ENCODE measurements at regions not wholly inside any gene's neighbourhood (a gene's known extent, or its start where the extent isn't known, plus 50 kb on each side); places are given as distances from the start of the nearest gene placed in this dataset.

- Histone ChIP-seq H3K4me1 (no peaks in the 10 kb centered on the region), H3K27me3 (no peaks in the 10 kb centered on the region), H3K4me3 (no peak overlapping the region), H3K27ac (no peak overlapping the region), H3K9me3 (no peaks in the 10 kb centered on the region), H3K36me3 (no peaks in the 10 kb centered on the region)
- ATAC-seq = no peak
- TF ChIP-seq CTCF (IDR thresholded peaks at IDR 0.05) (no peak), POLR2A (IDR thresholded peaks at IDR 0.05) (no peak), POLR2AphosphoS5 (IDR thresholded peaks at IDR 0.05) (no peak), EP300 (IDR thresholded peaks at IDR 0.05) (no peak)
- 80% methylated on average over 1 of the region's 23 CpGs; no CpG with 5 or more reads in 1 of the 2 donors for WGBS, 2 donors (ENCODE audit: low coverage in 1 of 2)
Measured at GRCh38 chr18:7360606-7361170, 129.8 kb downstream of the LRRC30 start.

DNA sequence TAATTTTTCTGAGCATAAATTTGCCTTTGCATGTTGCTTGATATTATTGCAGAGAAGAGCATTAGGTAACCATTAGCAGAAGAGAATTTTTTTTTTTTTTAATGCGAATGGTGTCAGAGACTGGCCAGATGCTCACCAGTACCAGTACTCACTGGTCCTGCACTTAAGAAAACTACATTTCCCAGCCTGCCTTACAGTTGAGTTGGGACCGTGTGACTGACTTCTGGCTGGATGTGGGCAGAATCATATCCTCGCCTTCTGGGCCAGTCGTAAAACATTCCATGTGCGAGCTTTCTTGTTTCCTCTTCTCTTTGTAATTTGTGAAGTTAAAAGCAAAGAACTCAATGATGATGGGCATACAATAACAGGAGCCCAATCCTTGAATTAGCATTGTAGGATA is 132.4 kb downstream of the LRRC30 start:
- Histone ChIP-seq H3K36me3 (no peaks in the 10 kb centered on the region), H3K9me3 (no peaks in the 10 kb centered on the region), H3K27me3 (no peaks in the 10 kb centered on the region), H3K4me3 (no peak overlapping the region), H3K27ac (no peak overlapping the region), H3K4me1 (peaks cover 0 to 2% (median 0%) of the 10 kb centered on the region in 3 donors)
- no peak for ATAC-seq
- no peak for TF ChIP-seq CTCF (IDR thresholded peaks at IDR 0.05)
- TF ChIP-seq POLR2A (IDR thresholded peaks at IDR 0.05) = no peak
- TF ChIP-seq EP300 (IDR thresholded peaks at IDR 0.05) = no peak
- TF ChIP-seq POLR2AphosphoS5 (IDR thresholded peaks at IDR 0.05) = no peak
- WGBS, 2 donors (ENCODE audit: low coverage in 1 of 2) = 67% methylated on average over 5 of the region's 5 CpGs

DNA sequence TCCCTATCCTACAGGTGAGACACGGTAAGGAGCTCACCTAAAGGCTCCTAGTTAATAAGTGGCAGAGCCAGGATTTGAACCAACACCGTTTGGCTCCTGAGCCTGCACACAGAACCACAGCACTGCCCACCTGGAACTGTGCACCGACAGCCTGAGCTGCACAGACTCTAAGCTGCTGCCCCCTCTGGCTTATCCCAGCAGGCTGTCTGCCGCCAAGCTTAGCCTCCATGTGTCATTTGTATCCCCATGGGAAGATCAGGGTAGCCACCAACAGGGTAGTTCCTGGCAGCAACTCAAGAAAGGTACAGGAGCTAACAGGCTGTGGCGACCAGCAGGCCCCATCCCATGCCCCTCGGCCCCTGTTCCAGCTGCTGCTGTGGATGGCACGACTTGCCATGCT is 135.7 kb downstream of the LRRC30 start:
- ATAC-seq = no peak
- 82% methylated on average over 2 of the region's 7 CpGs; no CpG with 5 or more reads in 1 of the 2 donors for WGBS, 2 donors (ENCODE audit: low coverage in 1 of 2)

DNA sequence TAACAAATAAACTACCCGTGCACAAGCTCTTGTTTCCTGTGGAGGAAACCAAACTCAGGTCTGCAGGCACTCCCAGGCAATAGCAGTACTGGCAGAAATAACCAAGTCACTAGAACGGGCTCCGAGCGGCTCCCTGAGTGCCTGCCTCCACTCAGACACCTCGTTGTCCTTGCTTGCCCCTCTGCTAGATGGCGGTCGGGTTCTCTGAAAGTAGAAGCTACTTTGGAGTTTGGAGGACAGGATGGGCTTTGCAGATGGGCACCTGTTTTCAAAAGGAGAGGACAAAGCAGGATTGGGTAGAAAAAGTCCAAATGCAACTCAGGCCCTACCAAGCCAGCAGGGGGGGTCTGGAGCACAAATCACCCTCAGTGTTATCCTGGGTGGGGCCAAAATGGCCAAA is 136.4 kb downstream of the LRRC30 start:
- no peak for ATAC-seq
- Histone ChIP-seq H3K36me3 (no peaks in the 10 kb centered on the region), H3K27ac (no peak overlapping the region), H3K9me3 (no peaks in the 10 kb centered on the region), H3K4me1 (peaks cover 0 to 29% (median 6%) of the 10 kb centered on the region in 3 donors), H3K27me3 (no peaks in the 10 kb centered on the region), H3K4me3 (no peak overlapping the region)
- peak in 1 of 4 experiments; percentile 6 for TF ChIP-seq CTCF (IDR thresholded peaks at IDR 0.05)
- no peak for TF ChIP-seq EP300 (IDR thresholded peaks at IDR 0.05)
- WGBS, 2 donors (ENCODE audit: low coverage in 1 of 2) = 38 to 59% methylated on average over 1 to 7 of the region's 7 CpGs

More for the DNA sequence above, 135.7 kb downstream of the LRRC30 start:
- peaks cover 0 to 29% (median 6%) of the 10 kb centered on the region in 3 donors for H3K4me1 ChIP-seq
- no peaks in the 10 kb centered on the region for H3K36me3 ChIP-seq
- TF ChIP-seq POLR2A (IDR thresholded peaks at IDR 0.05) = no peak
- TF ChIP-seq CTCF (IDR thresholded peaks at IDR 0.05) = no peak
- TF ChIP-seq EP300 (IDR thresholded peaks at IDR 0.05) = no peak
- no peak for TF ChIP-seq POLR2AphosphoS5 (IDR thresholded peaks at IDR 0.05)
- no peak overlapping the region for H3K4me3 ChIP-seq
- H3K27me3 ChIP-seq = no peaks in the 10 kb centered on the region
- no peak overlapping the region for H3K27ac ChIP-seq
- no peaks in the 10 kb centered on the region for H3K9me3 ChIP-seq

DNA sequence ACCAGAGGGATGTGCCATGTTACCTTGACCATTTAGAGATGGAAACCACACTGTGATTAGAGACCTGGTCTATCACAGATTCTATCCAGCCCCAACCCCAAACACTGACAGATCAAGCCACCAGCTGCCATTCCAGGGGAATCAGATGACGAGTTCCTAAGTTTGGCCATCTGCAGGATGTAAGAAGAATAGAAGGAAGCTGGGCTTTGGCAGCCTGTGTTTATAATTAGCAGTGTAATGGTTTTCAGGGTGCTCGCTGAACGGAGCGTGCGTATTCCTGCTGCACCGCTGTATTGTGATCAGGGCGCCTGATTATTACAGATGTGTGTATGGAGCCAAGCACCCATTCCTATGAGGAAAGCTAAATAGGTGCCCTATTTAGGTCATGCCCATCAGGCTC is 138.1 kb downstream of the LRRC30 start:
- no peak for TF ChIP-seq EP300 (IDR thresholded peaks at IDR 0.05)
- TF ChIP-seq POLR2AphosphoS5 (IDR thresholded peaks at IDR 0.05) = no peak
- TF ChIP-seq CTCF (IDR thresholded peaks at IDR 0.05) = no peak
- TF ChIP-seq POLR2A (IDR thresholded peaks at IDR 0.05) = no peak
- Histone ChIP-seq H3K4me1 (peaks cover 0 to 29% (median 6%) of the 10 kb centered on the region in 3 donors), H3K27me3 (no peaks in the 10 kb centered on the region), H3K27ac (peak overlapping the region in 2 of 4 donors; percentile 76 to 78), H3K4me3 (no peak overlapping the region), H3K36me3 (no peaks in the 10 kb centered on the region), H3K9me3 (no peaks in the 10 kb centered on the region)
- WGBS, 2 donors (ENCODE audit: low coverage in 1 of 2) = 76 to 78% methylated on average over 1 to 2 of the region's 7 CpGs
- no peak for ATAC-seq

Data from gastroesophageal sphincter (tissue), 4 donors.